HCT116 (cell line): ENCODE measurements at regions not wholly inside any gene's neighbourhood (a gene's known extent, or its start where the extent isn't known, plus 50 kb on each side); places are given as distances from the start of the nearest gene placed in this dataset.

Source experiments
- ATAC-seq: fragments of 200-7000 bp; cut with Tn5 transposase; 2 replicates; pipeline ENCODE4 v1.9.1; 2020; ENCODE audit warnings: mild to moderate bottlenecking, moderate library complexity
- BruUV-seq: library from RNA; stranded (reverse); fragments of 400-500 nt; replicated peaks from 2 replicates; lab custom pipeline; 2021; lab: Mats Ljungman, UMichigan
- CTCF ChIA-PET: fragments of 300-600 bp; sonication (Branson Sonifier 250); formaldehyde crosslinking; loops from one replicate; lab custom pipeline; 2021; ENCODE audit warnings: antibody characterized with exemption; lab: Charles Lee
- POLR2A ChIA-PET: fragments of 300-600, 350-600 bp; sonication (Branson Sonifier 250); formaldehyde crosslinking; loops from one replicate; lab custom pipeline; 2021; ENCODE audit warnings: antibody characterized with exemption; lab: Charles Lee
- RAD21 ChIA-PET, 2 experiments: fragments of 300-600 bp; sonication (Branson Sonifier 250); formaldehyde crosslinking; loops; one replicate each; lab custom pipeline; 2023; ENCODE audit warnings: low total read pairs in 2 of 2; ENCODE audit not compliant: uncharacterized antibody in 2 of 2, unreplicated experiment in 2 of 2, low non-redundant PET in 1 of 2; lab: Charles Lee
- DNase-seq: peaks from one replicate; pipeline ENCODE4 v3.0.0-alpha.2; 2010; ENCODE audit warnings: low read depth, low spot score
- H2AFZ ChIP-seq: fragments of 200-600 bp; shearing (Covaris generic), sonication (generic); 2 replicates; pipeline ENCODE4 v1.6.1; 2017; ENCODE audit warnings: low read depth, mixed run types, mixed read lengths, antibody characterized with exemption, low read length; ENCODE audit not compliant: poor library complexity, severe bottlenecking
- H3K27ac ChIP-seq: 2 replicates; pipeline ENCODE4 v1.5.1; 2012; ENCODE audit warnings: low read depth, low read length
- H3K27me3 ChIP-seq: fragments of 200-600 bp; sonication (generic); 2 replicates; pipeline ENCODE4 v1.6.1; 2016; ENCODE audit warnings: mixed run types, low read length, mixed read lengths; ENCODE audit not compliant: insufficient read depth
- H3K36me3 ChIP-seq, 2 experiments: fragments of 200-500 bp in 1 of 2; fragments of 200-600 bp in 1 of 2; sonication (Bioruptor generic) in 1 of 2; sonication (generic) in 1 of 2; 2 replicates each; pipeline versions ENCODE4 v1.5.1 to v1.6.1; 2014 to 2016; ENCODE audit warnings: low read length in 2 of 2, inconsistent platforms in 1 of 2, mixed read lengths in 1 of 2, mixed run types in 1 of 2; ENCODE audit not compliant: insufficient read depth in 2 of 2, control insufficient read depth in 1 of 2
- H3K4me1 ChIP-seq, 2 experiments: fragments of 200-600 bp in 1 of 2; sonication (generic) in 1 of 2; 2 replicates each; pipeline versions ENCODE4 v1.5.1 to v1.6.1; 2012 to 2017; ENCODE audit warnings: low read length in 2 of 2, inconsistent platforms in 1 of 2, mild to moderate bottlenecking in 1 of 2, mixed read lengths in 1 of 2, mixed run types in 1 of 2, moderate library complexity in 1 of 2; ENCODE audit not compliant: insufficient read depth in 2 of 2, control insufficient read depth in 1 of 2
- H3K4me2 ChIP-seq: fragments of 200-600 bp; sonication (generic); 2 replicates; pipeline ENCODE4 v1.6.1; 2017; ENCODE audit warnings: mixed run types, low read length, mixed read lengths
- H3K4me3 ChIP-seq, 2 experiments: fragments of 200-600 bp in 1 of 2; sonication (generic) in 1 of 2; replicated peaks in 1 of 2; 2 replicates each; pipeline ENCODE4 v1.5.1; 2011 to 2016; ENCODE audit warnings: low read length in 2 of 2, control low read depth in 1 of 2, low read depth in 1 of 2, mild to moderate bottlenecking in 1 of 2, mixed read lengths in 1 of 2, mixed run types in 1 of 2
- H3K79me2 ChIP-seq: fragments of 200-600 bp; sonication (generic); 2 replicates; pipeline ENCODE4 v1.6.1; 2017; ENCODE audit warnings: mild to moderate bottlenecking, mixed run types, low read length, moderate library complexity, mixed read lengths; ENCODE audit not compliant: insufficient read depth
- H3K9ac ChIP-seq: fragments of 200-600 bp; sonication (generic); 2 replicates; pipeline ENCODE4 v1.6.1; 2016; ENCODE audit warnings: low read length, mixed read lengths
- H3K9me2 ChIP-seq: fragments of 200-600 bp; sonication (generic), shearing (Covaris generic); 2 replicates; pipeline ENCODE4 v1.6.1; 2017; ENCODE audit warnings: mixed run types, mild to moderate bottlenecking, moderate library complexity; ENCODE audit not compliant: insufficient read depth
- H3K9me3 ChIP-seq, 2 experiments: fragments of 200-500 bp in 1 of 2; fragments of 200-600 bp in 1 of 2; sonication (Bioruptor generic) in 1 of 2; sonication (generic) in 1 of 2; 2 replicates each; pipeline ENCODE4 v1.6.1; 2014 to 2017; ENCODE audit warnings: low read length in 2 of 2, mixed read lengths in 2 of 2, inconsistent platforms in 1 of 2, low read depth in 1 of 2, mild to moderate bottlenecking in 1 of 2, mixed run types in 1 of 2, moderate library complexity in 1 of 2; ENCODE audit not compliant: control insufficient read depth in 1 of 2, insufficient read depth in 1 of 2
- H4K20me1 ChIP-seq: fragments of 200-600 bp; sonication (generic), shearing (Covaris generic); 2 replicates; pipeline ENCODE4 v1.6.1; 2017; ENCODE audit warnings: mixed run types, mild to moderate bottlenecking, moderate library complexity; ENCODE audit not compliant: insufficient read depth
- ATF3 ChIP-seq: IDR thresholded peaks from 2 replicates; pipeline ENCODE4 v1.6.1; 2012
- CBX3 ChIP-seq: IDR thresholded peaks from 2 replicates; pipeline ENCODE4 v1.6.1; 2012; ENCODE audit warnings: low read depth
- CEBPB ChIP-seq: IDR thresholded peaks from 2 replicates; pipeline ENCODE4 v1.6.1; 2012; ENCODE audit warnings: low read depth
- EGR1 ChIP-seq: IDR thresholded peaks from 2 replicates; pipeline ENCODE4 v1.6.1; 2012; ENCODE audit warnings: low read depth
- EZH2 ChIP-seq: fragments of 200-600 bp; sonication (generic); IDR thresholded peaks from 2 replicates; pipeline ENCODE4 v1.6.1; 2017; ENCODE audit warnings: antibody characterized with exemption, mixed run types
- EZH2phosphoT487 ChIP-seq: fragments of 200-600 bp; IDR thresholded peaks from 2 replicates; pipeline ENCODE4 v1.6.1; 2018; ENCODE audit warnings: antibody characterized with exemption, borderline replicate concordance
- FOSL1 ChIP-seq: IDR thresholded peaks from 2 replicates; pipeline ENCODE4 v1.6.1; 2012; ENCODE audit warnings: low read depth
- JUND ChIP-seq: IDR thresholded peaks from 2 replicates; pipeline ENCODE4 v1.6.1; 2012
- MAX ChIP-seq: IDR thresholded peaks from 2 replicates; pipeline ENCODE4 v1.6.1; 2012
- POLR2A ChIP-seq: IDR thresholded peaks from 2 replicates; pipeline ENCODE4 v1.7.0; 2011; ENCODE audit warnings: borderline replicate concordance; ENCODE audit not compliant: insufficient read depth, insufficient read length; ENCODE audit errors: extremely low read depth
- POLR2AphosphoS5 ChIP-seq: IDR thresholded peaks from 2 replicates; pipeline ENCODE4 v1.6.1; 2011; ENCODE audit warnings: mild to moderate bottlenecking, low read depth, low read length, moderate library complexity
- RAD21 ChIP-seq: IDR thresholded peaks from 2 replicates; pipeline ENCODE4 v1.6.1; 2012; ENCODE audit warnings: low read depth, mild to moderate bottlenecking
- SIN3A ChIP-seq: IDR thresholded peaks from 2 replicates; pipeline ENCODE4 v1.6.1; 2012; ENCODE audit warnings: low read depth
- SP1 ChIP-seq: IDR thresholded peaks from 2 replicates; pipeline ENCODE4 v1.6.1; 2012; ENCODE audit warnings: low read depth
- SRF ChIP-seq: IDR thresholded peaks from 2 replicates; pipeline ENCODE4 v1.6.1; 2012; ENCODE audit warnings: low read depth
- TCF7L2 ChIP-seq: IDR thresholded peaks from 2 replicates; pipeline ENCODE4 v1.7.0; 2011; ENCODE audit warnings: borderline replicate concordance, inconsistent platforms; ENCODE audit not compliant: insufficient read depth, insufficient read length; ENCODE audit errors: extremely low read depth
- YY1 ChIP-seq: IDR thresholded peaks from 2 replicates; pipeline ENCODE4 v1.6.1; 2011; ENCODE audit warnings: low read length, low read depth, moderate library complexity, mild to moderate bottlenecking; ENCODE audit not compliant: insufficient replicate concordance; ENCODE audit errors: extremely low read depth
- ZFX ChIP-seq: fragments of 450-650 bp; IDR thresholded peaks from 2 replicates; pipeline ENCODE4 v1.6.1; 2017
- intact Hi-C: fragments of 100-400 bp; cut with micrococcal nuclease; formaldehyde crosslinking; loops from 2 replicates; pipeline ENCODE4 v1.10.0; 2022
- TF ChIP-seq, protein P1 (sequence below), 3 experiments: fragments of 200-600 bp in 1 of 3; sonication (generic) in 1 of 3; IDR thresholded peaks in 2 of 3; conservative IDR thresholded peaks in 1 of 3; 2 replicates each; pipeline ENCODE4 v1.5.1; 2012 to 2017; ENCODE audit warnings: low read depth in 2 of 3, low read length in 2 of 3, antibody characterized with exemption in 1 of 3, borderline replicate concordance in 1 of 3, control low read depth in 1 of 3, mild to moderate bottlenecking in 1 of 3, mixed read lengths in 1 of 3, mixed run types in 1 of 3, moderate library complexity in 1 of 3; ENCODE audit not compliant: insufficient read depth in 1 of 3
- TF ChIP-seq, protein P2 (sequence below): IDR thresholded peaks from 2 replicates; pipeline ENCODE4 v1.6.1; 2011; ENCODE audit warnings: mild to moderate bottlenecking, low read length, moderate library complexity; ENCODE audit not compliant: insufficient replicate concordance; ENCODE audit errors: extremely low read depth

DNA sequence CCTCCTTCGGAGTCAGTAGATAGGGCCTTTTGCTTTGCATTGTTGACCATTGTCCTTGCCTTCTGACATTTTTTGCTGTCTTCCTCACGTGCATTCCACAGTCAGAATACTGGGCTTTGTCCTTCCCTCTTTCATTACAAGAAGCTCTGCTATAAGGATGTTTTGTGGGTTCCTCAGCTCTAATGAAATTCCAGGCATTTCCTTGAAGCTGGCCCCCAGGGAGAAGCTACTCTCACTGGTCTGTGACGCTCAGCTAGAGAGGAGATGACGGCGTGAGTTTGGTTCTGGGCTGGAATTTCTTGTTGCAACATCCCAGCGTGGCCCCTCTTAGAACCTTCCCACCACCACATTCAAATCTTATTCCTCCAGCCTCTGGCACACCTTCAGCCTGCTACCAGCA, 210.2 kb downstream of the TJP1 start:
- ChIA-PET CTCF (no interaction called here), RAD21 (no interaction called here), POLR2A (no interaction called here)
- no peak overlapping the region for H3K4me2 ChIP-seq
- intact Hi-C loops: no loop called here
- no peaks in the 10 kb centered on the region for H3K36me3 ChIP-seq
- H2AFZ ChIP-seq: no peak overlapping the region
- no peak overlapping the region for H3K27ac ChIP-seq
- ATAC-seq (no peak), DNase-seq (no peak)
- H3K27me3 ChIP-seq: no peaks in the 10 kb centered on the region
- no TSS peak for BruUV-seq
- H4K20me1 ChIP-seq: no peaks in the 10 kb centered on the region
- no peak for TF ChIP-seq MAX
- TF ChIP-seq EGR1: no peak
- TF ChIP-seq TCF7L2: no peak
- TF ChIP-seq EZH2: no peak
- no peak for TF ChIP-seq CBX3
- no peak for TF ChIP-seq ZFX
- no peak for TF ChIP-seq CEBPB
- no peak for TF ChIP-seq SIN3A
- no peak for TF ChIP-seq SP1
- TF ChIP-seq RAD21: no peak
- no peak for TF ChIP-seq YY1
- no peak for TF ChIP-seq ATF3
- no peak for TF ChIP-seq FOSL1
- TF ChIP-seq SRF: no peak
- no peak for TF ChIP-seq POLR2A
- TF ChIP-seq POLR2AphosphoS5: no peak
- TF ChIP-seq JUND: no peak
- TF ChIP-seq EZH2phosphoT487: no peak
- TF ChIP-seq, protein P1, sequence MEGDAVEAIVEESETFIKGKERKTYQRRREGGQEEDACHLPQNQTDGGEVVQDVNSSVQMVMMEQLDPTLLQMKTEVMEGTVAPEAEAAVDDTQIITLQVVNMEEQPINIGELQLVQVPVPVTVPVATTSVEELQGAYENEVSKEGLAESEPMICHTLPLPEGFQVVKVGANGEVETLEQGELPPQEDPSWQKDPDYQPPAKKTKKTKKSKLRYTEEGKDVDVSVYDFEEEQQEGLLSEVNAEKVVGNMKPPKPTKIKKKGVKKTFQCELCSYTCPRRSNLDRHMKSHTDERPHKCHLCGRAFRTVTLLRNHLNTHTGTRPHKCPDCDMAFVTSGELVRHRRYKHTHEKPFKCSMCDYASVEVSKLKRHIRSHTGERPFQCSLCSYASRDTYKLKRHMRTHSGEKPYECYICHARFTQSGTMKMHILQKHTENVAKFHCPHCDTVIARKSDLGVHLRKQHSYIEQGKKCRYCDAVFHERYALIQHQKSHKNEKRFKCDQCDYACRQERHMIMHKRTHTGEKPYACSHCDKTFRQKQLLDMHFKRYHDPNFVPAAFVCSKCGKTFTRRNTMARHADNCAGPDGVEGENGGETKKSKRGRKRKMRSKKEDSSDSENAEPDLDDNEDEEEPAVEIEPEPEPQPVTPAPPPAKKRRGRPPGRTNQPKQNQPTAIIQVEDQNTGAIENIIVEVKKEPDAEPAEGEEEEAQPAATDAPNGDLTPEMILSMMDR (IDR thresholded peaks at IDR 0.05 in 2 of 3, conservative IDR thresholded peaks at IDR 0.05 in 1 of 3; ENCODE audit: borderline replicate concordance in 1 of 3, insufficient read depth in 1 of 3, low read depth in 2 of 3, low read length in 2 of 3): no peak
- TF ChIP-seq, protein P2, sequence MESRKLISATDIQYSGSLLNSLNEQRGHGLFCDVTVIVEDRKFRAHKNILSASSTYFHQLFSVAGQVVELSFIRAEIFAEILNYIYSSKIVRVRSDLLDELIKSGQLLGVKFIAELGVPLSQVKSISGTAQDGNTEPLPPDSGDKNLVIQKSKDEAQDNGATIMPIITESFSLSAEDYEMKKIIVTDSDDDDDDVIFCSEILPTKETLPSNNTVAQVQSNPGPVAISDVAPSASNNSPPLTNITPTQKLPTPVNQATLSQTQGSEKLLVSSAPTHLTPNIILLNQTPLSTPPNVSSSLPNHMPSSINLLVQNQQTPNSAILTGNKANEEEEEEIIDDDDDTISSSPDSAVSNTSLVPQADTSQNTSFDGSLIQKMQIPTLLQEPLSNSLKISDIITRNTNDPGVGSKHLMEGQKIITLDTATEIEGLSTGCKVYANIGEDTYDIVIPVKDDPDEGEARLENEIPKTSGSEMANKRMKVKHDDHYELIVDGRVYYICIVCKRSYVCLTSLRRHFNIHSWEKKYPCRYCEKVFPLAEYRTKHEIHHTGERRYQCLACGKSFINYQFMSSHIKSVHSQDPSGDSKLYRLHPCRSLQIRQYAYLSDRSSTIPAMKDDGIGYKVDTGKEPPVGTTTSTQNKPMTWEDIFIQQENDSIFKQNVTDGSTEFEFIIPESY: no peak
- no peaks in the 10 kb centered on the region for H3K9me2 ChIP-seq
- no peak overlapping the region for H3K4me3 ChIP-seq
- H3K79me2 ChIP-seq: no peaks in the 10 kb centered on the region
- no peaks in the 10 kb centered on the region for H3K9me3 ChIP-seq
- H3K4me1 ChIP-seq: no peaks in the 10 kb centered on the region; a peak in 1 of 4 replicates
- H3K9ac ChIP-seq: no peak overlapping the region
